Thyroid gland (tissue), 4 donors: ENCODE measurements at regions not wholly inside any gene's neighbourhood (a gene's known extent, or its start where the extent isn't known, plus 50 kb on each side); places are given as distances from the start of the nearest gene placed in this dataset.

ENCODE experiments used
- DNase-seq, 2 donors: peaks; one replicate each; pipeline ENCODE4 v3.0.0-alpha.2; 2019
- H3K27ac ChIP-seq, 3 donors: fragments of 200-600 bp; sonication (generic); 1 replicate in 2 of 3; 2 replicates in 1 of 3; pipeline ENCODE4 v1.5.1; 2016 to 2019; ENCODE audit warnings: mild to moderate bottlenecking in 1 of 3, moderate library complexity in 1 of 3
- H3K27me3 ChIP-seq: fragments of 200-600 bp; sonication (generic); one replicate; pipeline ENCODE4 v1.5.1; 2019
- H3K36me3 ChIP-seq, 2 donors: fragments of 200-600 bp; sonication (generic); one replicate each; pipeline ENCODE4 v1.5.1; 2016 to 2019
- H3K4me1 ChIP-seq, 2 donors: fragments of 200-600 bp; sonication (generic); one replicate each; pipeline ENCODE4 v1.5.1; 2017 to 2019
- H3K4me3 ChIP-seq, 3 donors: fragments of 200-600 bp; sonication (generic); replicated peaks in 1 of 3; 1 replicate in 2 of 3; 2 replicates in 1 of 3; pipeline ENCODE4 v1.5.1; 2016; ENCODE audit warnings: mild to moderate bottlenecking in 1 of 3
- H3K9me3 ChIP-seq: fragments of 200-600 bp; sonication (generic); one replicate; pipeline ENCODE4 v1.5.1; 2017
- CTCF ChIP-seq, 6 experiments: fragments of 200-600 bp in 3 of 6; fragments of 450-650 bp in 3 of 6; sonication (generic) in 3 of 6; IDR thresholded peaks; one replicate each; pipeline ENCODE4 v1.5.1; 2016 to 2019; ENCODE audit warnings: antibody characterized with exemption in 6 of 6, mild to moderate bottlenecking in 2 of 6, inconsistent platforms in 1 of 6, moderate library complexity in 1 of 6
- POLR2A ChIP-seq, 2 donors: fragments of 450-650 bp; IDR thresholded peaks; one replicate each; pipeline ENCODE4 v1.6.1; 2017; ENCODE audit warnings: antibody characterized with exemption in 2 of 2, mild to moderate bottlenecking in 2 of 2, moderate library complexity in 1 of 2
- WGBS, 2 donors: methylation state at CpG; one replicate each; pipeline ENCODE4 v1.1.5; 2017; 5-methylcytosine and 5-hydroxymethylcytosine counted together
- intact Hi-C: fragments of 100-400 bp; cut with DNase I; formaldehyde crosslinking; loops from one replicate; pipeline ENCODE4 v1.15.1; 2023

- Histone ChIP-seq H3K4me1 (no peaks in the 10 kb centered on the region), H3K27me3 (no peaks in the 10 kb centered on the region), H3K27ac (no peak overlapping the region), H3K36me3 (no peaks in the 10 kb centered on the region), H3K9me3 (no peaks in the 10 kb centered on the region), H3K4me3 (no peak overlapping the region)
- TF ChIP-seq CTCF (IDR thresholded peaks at IDR 0.05), result no peak
- no peak for TF ChIP-seq POLR2A (IDR thresholded peaks at IDR 0.05)
- intact Hi-C loops, result no loop called here
- 85 to 94% methylated on average over 3 of the region's 3 CpGs for WGBS, 2 donors
- no peak for DNase-seq
These were observed 378.8 kb downstream of the NDFIP2 start for GRCh38 chr13:79859756-79860155.

GRCh38 chr13:79853251-79853650 lies 372.3 kb downstream of the NDFIP2 start:
- DNase-seq, result no peak
- Histone ChIP-seq H3K4me1 (no peaks in the 10 kb centered on the region), H3K4me3 (no peak overlapping the region), H3K9me3 (no peaks in the 10 kb centered on the region), H3K27me3 (no peaks in the 10 kb centered on the region), H3K27ac (no peak overlapping the region), H3K36me3 (no peaks in the 10 kb centered on the region)
- intact Hi-C loops, result no loop called here
- TF ChIP-seq POLR2A (IDR thresholded peaks at IDR 0.05) (no peak), CTCF (IDR thresholded peaks at IDR 0.05) (no peak)
- 70 to 75% methylated on average over 1 of the region's 1 CpG for WGBS, 2 donors

GRCh38 chr13:79851318-79851717 lies 370.4 kb downstream of the NDFIP2 start:
- Histone ChIP-seq H3K27me3 (no peaks in the 10 kb centered on the region), H3K4me3 (no peak overlapping the region), H3K4me1 (no peaks in the 10 kb centered on the region)

GRCh38 chr13:79847882-79848592 lies 367.1 kb downstream of the NDFIP2 start:
- Histone ChIP-seq H3K9me3 (no peaks in the 10 kb centered on the region), H3K4me1 (no peaks in the 10 kb centered on the region), H3K36me3 (no peaks in the 10 kb centered on the region), H3K27me3 (no peaks in the 10 kb centered on the region), H3K27ac (no peak overlapping the region), H3K4me3 (no peak overlapping the region)
- no peak for DNase-seq
- TF ChIP-seq POLR2A (IDR thresholded peaks at IDR 0.05), result no peak
- TF ChIP-seq CTCF (IDR thresholded peaks at IDR 0.05), result no peak
- intact Hi-C loops, result no loop called here
- 35 to 48% methylated on average over 5 of the region's 5 CpGs for WGBS, 2 donors

More at GRCh38 chr13:79851318-79851717, 370.4 kb downstream of the NDFIP2 start:
- Histone ChIP-seq H3K9me3 (no peaks in the 10 kb centered on the region), H3K36me3 (no peaks in the 10 kb centered on the region), H3K27ac (no peak overlapping the region)
- no peak for TF ChIP-seq CTCF (IDR thresholded peaks at IDR 0.05)
- no peak for TF ChIP-seq POLR2A (IDR thresholded peaks at IDR 0.05)
- intact Hi-C loops, result no loop called here
- no peak for DNase-seq

- Histone ChIP-seq H3K27ac (no peak overlapping the region), H3K36me3 (no peaks in the 10 kb centered on the region), H3K4me1 (no peaks in the 10 kb centered on the region), H3K27me3 (no peaks in the 10 kb centered on the region), H3K4me3 (no peak overlapping the region), H3K9me3 (no peaks in the 10 kb centered on the region)
- WGBS, 2 donors, result 83 to 85% methylated on average over 4 of the region's 4 CpGs
- TF ChIP-seq CTCF (IDR thresholded peaks at IDR 0.05), result no peak
- no peak for TF ChIP-seq POLR2A (IDR thresholded peaks at IDR 0.05)
- intact Hi-C loops, result no loop called here
- DNase-seq, result no peak
These were observed 365.4 kb downstream of the NDFIP2 start for GRCh38 chr13:79846386-79846785.
